Germinal center (tissue), 1 donor: ENCODE measurements at regions not wholly inside any gene's neighbourhood (a gene's known extent, or its start where the extent isn't known, plus 50 kb on each side); places are given as distances from the start of the nearest gene placed in this dataset.

Source experiments
- DNase-seq: peaks from one replicate; pipeline ENCODE4 v3.0.0; 2012; ENCODE audit warnings: mixed read lengths, low spot score

DNA sequence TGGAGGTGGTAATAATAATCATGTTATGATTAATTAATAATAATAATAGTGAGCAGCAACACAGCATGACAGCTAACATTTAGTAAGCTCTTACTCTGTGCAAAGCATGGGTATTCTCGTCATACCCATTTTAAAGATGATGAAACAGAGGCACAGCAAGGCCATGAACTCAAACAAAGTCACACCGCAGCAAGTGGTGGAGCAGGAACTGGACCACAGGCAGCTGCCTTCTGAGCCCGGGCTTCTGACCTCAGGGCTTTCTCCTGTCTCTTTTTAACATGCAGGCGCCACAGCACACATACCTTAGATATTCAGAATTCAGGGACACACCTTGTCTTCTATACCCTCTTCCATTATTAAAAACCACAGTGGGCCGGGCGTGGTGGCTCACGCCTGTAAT is 50.7 kb upstream of the SPATA12 start:
- no peak for DNase-seq

DNA sequence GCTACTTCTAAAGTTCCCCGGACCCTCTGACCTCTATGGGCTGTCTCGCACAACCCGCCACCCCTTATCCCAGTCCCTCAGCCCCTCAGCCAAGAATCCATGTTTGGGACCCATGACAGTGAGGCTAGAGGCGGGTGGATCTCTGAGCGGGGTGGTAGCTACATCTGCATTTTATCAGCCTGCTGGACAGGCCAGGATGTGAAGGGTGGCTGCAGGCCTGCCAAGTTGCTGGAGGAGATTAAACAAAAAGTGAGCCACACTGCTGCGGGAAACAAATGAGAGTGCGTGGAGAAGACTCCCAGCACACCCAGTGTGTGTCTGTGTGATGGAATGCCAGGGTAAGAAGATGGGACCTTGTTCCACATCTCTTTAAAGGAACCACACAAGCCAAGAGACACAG is 51.1 kb upstream of the SPATA12 start:
- no peak for DNase-seq

DNA sequence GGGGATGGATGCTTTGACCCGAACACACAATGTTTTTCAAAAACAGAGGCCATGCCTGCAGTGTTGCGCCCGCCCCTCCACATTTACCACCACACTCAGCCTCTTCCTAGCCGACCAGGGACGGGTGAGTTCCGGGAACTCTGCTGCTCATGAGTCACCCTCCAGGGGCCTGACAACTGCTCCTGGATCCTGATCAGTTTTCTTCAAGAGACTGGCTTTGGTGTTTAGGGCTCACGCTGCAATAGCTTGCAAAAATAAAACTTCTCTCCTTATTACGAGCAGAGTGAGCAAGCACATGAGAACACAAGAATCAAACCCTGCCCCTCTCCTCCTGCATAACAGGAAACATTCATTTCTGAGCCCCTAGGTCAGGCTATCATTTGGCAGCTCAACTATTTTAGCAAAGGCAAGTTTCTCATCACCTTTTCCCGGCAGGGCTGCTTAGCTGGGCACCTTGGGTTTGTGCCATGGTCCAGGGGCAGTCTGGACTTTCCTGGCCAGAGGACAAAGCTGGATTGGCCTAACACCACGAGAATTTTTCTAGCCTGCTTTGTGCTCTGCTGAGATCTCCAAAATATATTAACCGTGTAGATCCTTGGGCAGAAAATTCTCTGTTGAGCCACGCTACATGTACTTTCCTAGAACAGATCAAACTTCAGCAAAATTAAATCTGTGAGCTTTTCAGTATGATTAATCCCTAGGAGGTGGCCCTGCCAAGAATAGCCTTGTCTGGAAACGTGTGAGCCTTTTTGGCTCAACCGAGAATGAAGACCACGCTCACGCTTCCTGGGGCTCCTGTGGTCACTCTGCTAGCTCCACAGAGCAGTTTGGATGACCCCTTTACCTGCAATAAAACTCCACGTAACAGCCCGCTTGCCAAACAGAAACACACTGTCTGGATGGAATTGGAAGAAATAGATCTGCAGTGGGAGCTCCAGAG is 52.7 kb upstream of the SPATA12 start:
- no peak for DNase-seq

DNA sequence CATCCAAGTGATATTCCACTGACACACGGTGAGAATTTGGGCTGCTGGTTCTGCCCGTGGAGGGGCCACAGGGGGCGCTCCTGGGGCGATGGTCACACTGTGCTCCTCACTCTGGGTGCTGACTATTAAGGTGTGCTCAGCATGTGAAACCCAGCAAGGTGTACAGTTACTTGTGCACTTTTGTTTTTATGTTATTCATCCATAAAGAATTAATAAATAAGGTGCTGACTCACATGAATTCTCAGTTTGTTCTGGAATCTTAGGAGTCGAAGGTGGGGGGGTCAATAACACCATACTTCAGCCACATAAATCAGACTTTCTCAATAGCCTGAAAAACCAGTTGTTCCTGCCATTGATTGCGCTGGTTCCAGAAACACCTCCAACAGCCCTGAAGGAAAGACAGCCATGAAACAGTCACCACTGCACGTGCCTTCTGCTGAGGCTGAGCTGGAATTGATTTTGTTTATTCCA is 53.5 kb upstream of the SPATA12 start:
- no peak for DNase-seq

DNA sequence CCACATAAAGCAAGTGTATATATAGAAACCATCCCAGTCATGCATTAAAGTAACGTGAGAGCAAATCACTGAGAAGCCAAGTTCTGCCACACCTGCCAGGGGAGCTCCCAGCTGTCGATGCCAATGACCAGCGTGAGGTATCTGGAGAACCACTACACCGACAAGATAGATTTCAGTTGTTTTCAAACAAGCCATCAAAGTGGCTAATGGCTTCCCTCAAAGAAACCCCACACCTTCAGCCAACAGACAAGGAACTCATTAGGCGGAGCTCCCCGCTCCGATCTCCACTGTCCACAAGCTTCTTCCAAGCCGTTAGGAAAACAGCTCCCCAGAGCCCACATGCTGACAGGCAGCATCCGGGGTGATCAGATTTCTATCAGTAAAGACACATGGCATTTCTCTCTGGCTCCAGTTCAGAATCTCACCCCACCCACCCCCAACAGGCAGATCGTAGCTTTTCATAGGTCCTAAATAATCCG is 54.2 kb upstream of the SPATA12 start:
- no peak for DNase-seq

DNA sequence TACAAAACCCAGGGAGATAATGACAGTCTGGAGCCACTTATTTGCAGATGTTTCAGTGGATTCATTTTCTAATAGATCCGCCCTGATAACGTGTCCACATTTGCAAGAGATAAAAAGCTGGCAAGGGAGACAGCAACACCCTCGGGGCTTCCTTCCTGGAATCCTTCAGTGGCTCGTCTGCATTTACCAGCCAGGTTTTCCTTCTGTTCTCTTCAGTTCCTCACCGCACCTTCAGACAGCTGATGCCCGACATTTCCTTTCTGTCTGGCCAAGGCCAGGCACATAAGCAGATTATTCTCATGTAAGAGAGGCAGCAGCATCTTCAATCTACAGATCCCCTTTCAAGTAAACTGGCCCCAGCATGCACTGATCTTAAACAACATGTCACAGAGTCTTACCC is 56.2 kb upstream of the SPATA12 start:
- no peak for DNase-seq

DNA sequence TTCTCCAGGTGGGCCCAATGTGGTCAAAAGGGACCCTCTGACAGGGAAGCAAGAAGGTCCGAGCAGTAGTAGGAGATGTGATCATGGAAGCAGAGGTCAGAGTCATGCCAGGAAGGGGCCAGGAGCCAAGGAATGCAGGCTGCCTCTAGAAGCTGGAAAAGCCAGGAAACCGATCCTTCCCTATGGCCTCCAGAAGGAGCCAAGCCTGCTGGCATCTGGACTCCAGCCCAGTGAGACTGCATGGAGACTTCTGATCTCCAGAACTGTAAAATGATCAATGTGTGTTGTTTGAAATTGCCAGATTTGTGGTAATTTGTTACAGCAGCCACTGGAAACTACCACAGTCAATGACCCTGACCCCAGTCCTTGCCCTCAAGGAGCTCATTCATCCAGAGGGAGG is 56.8 kb upstream of the SPATA12 start:
- DNase-seq, result no peak

DNA sequence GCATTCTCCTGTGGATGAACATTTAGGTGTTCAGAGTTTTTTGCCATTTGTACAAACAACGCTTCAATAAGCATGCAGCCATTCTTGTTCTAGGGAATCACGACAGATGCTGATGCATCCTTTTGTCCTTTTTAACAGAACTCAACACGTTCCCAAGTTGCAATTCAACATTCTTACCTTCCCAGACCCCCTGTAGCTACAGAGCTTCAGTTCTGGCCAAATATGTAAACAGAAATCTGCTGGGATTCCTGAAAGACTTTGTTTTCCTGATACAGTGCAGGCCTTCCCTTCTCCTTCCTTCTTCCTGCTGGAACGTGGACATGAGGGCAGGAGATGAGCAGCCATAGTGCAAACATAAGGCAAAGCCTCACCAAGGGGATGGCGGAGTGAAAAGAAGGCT is 59.1 kb upstream of the SPATA12 start:
- DNase-seq, result no peak

DNA sequence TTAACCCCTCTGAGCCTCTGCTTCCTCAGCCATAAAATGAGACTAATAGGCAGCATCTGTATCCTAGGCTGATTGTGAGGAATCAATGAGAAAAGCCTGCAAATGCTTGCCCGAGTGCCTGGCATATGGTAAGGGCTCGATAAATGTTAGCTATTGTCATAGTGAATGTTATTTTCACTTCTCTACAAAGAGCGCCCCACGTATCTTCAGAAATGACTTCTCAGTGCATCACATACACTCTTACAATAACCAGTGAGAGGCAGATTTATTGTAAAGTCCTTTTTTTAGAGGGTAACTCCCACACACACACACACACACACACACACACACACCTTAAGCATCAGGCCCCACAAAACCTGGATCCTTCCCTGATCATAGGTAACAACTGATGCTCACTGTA is 60.5 kb upstream of the SPATA12 start:
- DNase-seq, result no peak

DNA sequence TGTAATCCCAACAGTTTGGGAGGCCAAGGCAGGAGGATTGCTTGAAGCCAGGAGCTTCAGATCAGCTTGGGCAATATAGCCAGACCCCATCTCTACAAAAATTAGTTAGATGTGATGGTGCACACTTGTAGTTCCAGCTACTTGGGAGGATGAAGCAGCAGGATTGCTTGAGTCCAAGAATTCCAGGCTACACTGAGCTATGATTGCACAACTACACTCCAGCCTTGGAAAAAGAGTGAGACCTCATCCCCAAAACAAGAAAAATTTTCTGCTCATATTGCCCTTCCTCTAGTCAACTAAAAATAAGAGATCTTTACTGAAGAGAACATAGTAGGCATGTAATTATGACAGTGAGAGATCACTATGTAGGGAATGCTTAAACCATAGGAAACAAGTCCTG is 60.9 kb upstream of the SPATA12 start:
- DNase-seq, result no peak

DNA sequence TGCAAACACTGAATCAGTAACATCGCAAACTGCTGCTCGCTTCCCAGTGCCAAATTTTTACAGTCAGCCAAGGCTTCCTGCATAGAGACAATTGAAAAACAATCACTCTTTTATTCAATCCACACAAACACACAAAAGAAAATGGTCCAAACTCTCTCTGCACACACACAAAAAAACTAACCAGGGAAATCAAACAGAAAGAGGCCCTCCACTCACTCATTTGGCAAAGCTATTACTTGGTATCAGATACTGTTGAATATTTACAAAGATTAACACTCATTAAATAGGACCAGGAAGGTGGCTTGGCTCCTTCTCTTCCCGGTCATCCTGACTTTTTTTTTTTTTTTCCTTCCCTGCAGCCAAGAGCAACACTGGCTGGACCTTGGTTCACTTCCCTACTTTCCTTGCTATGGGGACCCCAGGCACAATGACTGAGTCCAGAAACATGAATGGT is 62.4 kb upstream of the SPATA12 start:
- DNase-seq, result no peak

DNA sequence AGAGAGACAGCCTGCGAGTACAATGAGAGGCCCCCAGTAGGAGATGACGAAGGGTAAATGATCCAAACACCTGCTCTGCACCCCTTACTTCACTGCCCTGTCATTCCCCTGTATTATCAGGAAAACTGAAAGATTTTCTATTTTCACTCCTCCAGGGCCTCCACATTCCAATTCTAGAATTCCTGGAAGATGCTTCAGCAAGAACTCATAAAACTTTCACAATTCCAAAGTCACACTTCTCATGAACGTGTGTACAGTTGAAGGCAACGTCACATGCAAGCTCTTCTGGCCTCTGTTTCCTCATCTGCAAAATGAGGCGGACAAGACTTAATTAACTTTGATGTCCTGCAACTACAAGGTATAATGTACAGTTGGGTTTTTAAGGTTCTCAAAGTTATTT is 62.8 kb upstream of the SPATA12 start:
- no peak for DNase-seq

DNA sequence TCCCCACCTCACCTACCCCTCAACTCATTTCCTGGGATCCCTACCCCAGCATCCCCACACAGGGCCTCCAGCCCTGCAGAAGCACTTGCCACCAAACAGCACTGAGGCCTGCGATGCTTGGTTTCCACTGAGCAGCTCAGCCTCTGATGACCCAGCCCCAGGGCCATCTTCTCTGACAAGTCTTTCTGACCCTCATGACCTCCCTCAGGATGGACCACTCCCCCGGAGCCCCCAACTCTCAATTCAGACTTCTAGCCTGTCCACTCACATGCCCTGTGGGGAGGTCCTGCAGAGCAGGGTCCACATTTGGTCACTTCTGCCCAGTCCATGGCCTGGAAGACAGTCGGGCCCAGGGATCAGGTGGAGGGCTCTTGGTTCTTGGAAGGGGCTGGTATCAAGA is 63.4 kb upstream of the SPATA12 start:
- no peak for DNase-seq

DNA sequence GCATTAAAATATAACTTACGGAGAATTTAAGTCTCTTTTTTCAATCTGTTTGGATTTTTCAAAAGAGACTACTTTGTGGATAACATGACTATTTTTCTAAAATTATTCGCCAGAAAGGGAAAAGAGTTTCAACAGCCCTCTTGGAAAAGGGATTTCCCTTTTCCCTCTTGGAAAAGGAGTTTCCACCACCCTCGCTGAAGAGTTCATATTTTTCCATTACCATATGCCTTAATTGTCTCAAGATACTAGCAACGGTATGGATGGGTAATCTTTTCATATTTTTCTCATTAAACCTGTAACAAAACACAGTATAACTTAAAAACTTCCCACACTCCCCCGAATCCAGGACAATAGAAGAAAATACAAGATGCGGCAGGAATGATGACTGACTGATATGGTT is 66.1 kb upstream of the SPATA12 start:
- no peak for DNase-seq

DNA sequence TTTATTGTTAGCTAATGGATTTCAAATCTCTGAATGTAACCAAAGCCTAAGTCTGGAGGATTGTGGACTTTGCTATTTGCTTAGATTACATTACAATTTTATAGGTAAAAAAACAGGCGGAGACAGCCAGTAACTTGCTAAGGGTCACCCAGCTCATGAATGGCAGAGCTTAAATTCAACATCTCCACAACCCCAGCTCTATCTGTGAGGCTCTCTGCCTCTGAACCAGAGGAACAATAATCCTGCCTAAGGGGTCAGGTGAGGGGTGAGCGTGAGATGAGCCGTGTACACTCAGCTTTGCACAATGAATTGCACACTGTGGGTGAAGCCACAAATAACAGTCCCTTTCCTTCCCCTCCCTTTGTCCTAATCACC is 69.8 kb upstream of the SPATA12 start:
- no peak for DNase-seq

DNA sequence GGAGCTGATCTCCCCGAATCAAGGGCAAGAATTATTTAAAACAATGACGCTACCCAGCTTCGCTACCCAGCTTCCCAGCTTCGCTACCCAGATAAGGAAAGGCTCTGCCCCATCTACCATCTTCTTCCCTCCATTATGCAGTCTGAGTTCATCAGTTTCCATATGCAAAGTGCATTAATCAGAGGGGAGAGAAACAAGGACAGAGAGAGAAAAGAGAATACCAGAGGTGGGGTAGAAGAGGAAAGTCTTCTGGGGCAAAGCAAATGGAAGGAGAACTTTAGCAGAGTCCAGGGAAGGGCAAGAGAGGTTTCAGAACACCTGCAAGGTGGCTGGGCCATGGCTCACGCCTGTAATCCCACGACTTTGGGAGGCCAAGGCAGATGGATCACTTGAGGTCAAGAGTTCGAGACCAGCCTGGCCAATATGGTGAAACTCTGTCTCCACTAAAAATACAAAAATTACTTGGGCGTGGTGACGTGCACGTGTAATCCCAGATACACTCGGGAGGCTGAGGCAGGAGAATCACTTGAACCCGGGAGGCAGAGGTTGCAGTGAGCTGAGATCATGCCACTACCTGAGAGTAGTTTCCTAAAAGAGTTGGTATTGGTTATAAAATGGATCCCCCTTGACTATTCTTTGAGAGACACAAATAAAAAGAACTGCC is 70.4 kb upstream of the SPATA12 start:
- DNase-seq, result no peak

DNA sequence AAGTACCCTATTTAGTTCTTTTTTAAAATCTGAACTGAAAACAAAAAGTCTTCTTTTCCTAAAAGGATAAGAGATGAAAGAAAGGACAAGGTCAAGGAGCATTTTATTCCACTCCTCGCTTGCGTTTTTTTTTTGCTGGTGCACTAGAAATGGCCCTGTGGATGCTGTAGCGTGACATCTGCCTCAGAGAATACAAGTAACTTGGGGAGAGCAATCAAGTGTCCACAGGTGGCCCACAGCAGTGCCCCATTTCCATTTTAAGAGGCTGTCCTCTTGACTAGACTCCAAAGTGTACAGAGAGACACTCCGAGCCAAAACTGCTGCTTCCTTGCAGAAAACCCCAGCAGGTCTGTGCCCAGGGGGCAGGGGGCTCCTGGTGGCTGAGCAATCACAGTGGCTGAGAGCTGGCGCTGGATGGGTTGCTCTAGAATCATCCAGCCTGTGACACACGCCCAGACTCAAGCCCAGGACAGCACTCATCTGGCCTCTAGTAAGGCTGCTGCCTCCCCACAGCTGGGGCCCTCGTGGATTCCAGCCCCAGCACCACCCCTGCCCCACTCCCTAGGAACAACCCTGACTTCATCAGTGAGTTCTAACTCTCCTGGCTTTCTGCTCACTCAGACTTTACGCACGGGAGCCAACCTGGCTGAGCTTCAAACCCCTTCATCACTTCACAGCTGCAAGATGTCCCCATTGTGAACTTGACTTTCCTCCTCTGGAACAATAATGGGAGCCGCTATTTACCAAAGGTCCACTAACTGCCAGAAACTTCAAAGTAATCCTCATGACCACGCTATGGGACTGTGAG is 71.1 kb upstream of the SPATA12 start:
- no peak for DNase-seq

DNA sequence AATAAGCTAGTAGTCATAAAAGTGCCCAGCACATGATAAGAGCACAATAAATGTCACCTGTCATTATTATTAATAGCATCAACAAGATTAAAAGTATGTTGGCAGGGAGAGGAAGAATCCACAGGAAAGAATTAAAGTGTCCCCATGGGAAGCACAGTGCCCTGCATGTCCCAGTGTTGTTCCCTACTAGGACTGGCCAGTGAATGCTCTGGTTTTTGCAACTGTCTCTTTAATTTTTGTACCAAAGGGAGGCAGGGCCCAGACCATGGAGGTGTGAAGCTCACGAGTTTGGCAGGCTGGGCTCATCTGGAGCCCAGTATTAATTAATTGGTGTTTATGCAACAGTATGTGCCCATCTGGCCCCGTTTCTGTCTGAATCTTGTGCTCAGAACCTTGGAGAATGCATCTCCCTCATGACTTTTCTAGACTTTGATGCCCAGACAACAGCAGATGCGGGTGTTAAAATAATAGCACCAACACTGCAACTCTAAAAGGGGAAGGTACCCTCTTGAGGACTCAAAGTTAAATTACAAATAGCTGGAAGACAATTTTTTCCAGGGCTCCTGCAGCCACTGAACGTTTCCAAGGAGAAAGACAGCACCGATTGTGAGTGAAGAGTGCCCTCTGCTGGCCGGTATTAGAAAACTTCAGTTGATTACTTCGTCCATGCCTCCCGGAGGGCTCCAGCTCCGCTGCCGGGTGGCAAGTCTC is 71.9 kb upstream of the SPATA12 start:
- peak; percentile 57 for DNase-seq

DNA sequence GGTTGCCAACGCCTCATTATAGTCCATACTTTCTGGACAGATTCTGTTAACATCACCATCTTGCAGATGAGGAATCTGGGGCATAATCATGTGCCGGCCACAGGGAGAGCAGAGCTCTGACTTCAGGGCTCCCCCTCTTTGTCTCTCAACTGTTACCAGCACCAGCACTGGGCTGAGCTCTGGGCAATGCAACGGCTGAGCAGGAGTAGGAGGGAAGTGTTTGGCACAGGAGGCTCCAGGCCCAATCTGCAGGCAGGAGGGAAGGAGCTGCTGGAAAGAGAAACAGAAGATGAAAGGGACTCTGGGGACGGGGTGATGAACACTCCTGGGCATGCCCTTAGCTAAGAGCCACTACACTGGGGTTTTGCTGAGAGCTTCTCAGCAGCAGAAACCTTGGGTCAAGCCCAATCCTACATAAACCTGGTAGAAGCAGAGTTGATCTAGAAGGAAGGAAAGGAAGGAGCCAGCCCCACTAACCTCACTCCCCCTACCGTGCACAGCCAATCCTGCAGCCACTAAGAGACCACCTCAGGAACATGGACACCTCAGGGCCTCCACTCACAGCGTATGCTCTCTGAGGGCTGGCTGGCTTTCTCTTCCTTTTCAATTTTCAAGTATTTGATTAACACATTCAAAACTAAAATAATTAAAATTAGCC is 73.1 kb upstream of the SPATA12 start:
- no peak for DNase-seq

DNA sequence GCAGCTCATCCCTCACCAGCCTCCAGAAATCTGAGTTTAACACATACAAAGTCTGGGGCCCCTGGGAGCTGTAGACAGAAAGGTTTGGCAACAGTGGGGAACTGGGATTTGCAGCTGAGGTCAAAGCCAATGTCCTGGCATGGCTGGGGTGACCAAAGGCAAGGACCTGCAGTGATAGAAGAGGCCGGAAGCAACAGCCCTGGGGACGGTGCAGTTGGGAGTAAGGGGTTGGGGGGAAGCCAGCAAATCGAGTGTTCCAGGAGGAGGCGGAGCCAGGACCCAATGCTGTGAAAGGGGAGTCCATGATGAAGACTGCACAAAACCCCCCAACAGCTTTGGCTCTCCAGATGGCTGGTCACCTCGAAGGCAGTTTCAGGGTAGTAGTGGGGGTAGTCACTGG is 74.1 kb upstream of the SPATA12 start:
- no peak for DNase-seq

DNA sequence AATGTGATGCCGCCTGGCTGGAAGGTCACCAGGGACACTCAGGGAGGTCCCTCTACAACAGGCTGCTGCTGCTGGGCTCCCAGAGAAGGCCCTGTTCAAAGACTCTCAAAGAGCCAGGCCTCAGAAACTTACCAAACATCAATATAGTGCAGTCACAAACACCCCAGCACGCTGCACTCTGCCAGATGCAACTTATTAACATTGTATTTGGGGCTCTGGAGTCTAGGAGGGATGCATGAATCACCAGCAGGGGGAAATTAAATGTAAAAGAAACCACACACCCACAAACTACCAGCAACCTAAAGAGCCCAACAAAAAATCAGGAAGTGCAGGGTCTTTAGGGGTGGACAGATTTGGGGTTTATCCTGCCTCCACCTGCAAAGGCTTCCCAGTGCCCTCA is 74.6 kb upstream of the SPATA12 start:
- DNase-seq, result no peak
